H1 (cell line): ENCODE measurements at regions not wholly inside any gene's neighbourhood (a gene's known extent, or its start where the extent isn't known, plus 50 kb on each side); places are given as distances from the start of the nearest gene placed in this dataset.

ENCODE experiments used
- CTCF ChIA-PET: fragments of 300-600 bp; sonication (Branson Sonifier 250); formaldehyde crosslinking; loops from one replicate; lab custom pipeline; 2021; ENCODE audit not compliant: partially characterized antibody; lab: Charles Lee
- POLR2A ChIA-PET: fragments of 300-600 bp; sonication (Branson Sonifier 250); formaldehyde crosslinking; loops from one replicate; lab custom pipeline; 2021; ENCODE audit warnings: inconsistent platforms; ENCODE audit not compliant: partially characterized antibody; lab: Charles Lee
- DNase-seq, 2 experiments: peaks; one replicate each; pipeline versions ENCODE4 v3.0.0 to v3.0.0-alpha.2; 2010 to 2022; ENCODE audit warnings: low spot score in 2 of 2, low read depth in 1 of 2, mixed read lengths in 1 of 2
- FAIRE-seq: peaks from 2 replicates; lab custom pipeline; 2011; peaks lifted over from hg19 to GRCh38; lab: Jason Lieb, UNC
- H2AFZ ChIP-seq: 2 replicates; pipeline ENCODE4 v1.8.1; 2012; ENCODE audit warnings: low read length, inconsistent platforms
- H2AK5ac ChIP-seq: 2 replicates; pipeline ENCODE4 v1.6.1; 2013; ENCODE audit warnings: low read depth, low read length
- H2BK120ac ChIP-seq: replicated peaks from 2 replicates; pipeline ENCODE3; 2013; ENCODE audit warnings: low read depth, low read length, inconsistent platforms
- H2BK12ac ChIP-seq: 2 replicates; pipeline ENCODE4 v1.6.1; 2013; ENCODE audit warnings: low read depth, low read length
- H2BK15ac ChIP-seq: 2 replicates; pipeline ENCODE4 v1.6.1; 2013; ENCODE audit warnings: low read length
- H2BK20ac ChIP-seq: 2 replicates; pipeline ENCODE4 v1.6.1; 2013; ENCODE audit warnings: low read length
- H2BK5ac ChIP-seq: 2 replicates; pipeline ENCODE4 v1.6.1; 2013; ENCODE audit warnings: low read depth, low read length
- H3K14ac ChIP-seq: 2 replicates; pipeline ENCODE4 v1.6.1; 2013; ENCODE audit warnings: inconsistent platforms; ENCODE audit not compliant: insufficient read length
- H3K18ac ChIP-seq: 2 replicates; pipeline ENCODE4 v1.6.1; 2013; ENCODE audit warnings: low read length; ENCODE audit errors: extremely low read depth
- H3K23ac ChIP-seq: 2 replicates; pipeline ENCODE4 v1.6.1; 2013; ENCODE audit warnings: inconsistent platforms; ENCODE audit not compliant: insufficient read length
- H3K23me2 ChIP-seq: 2 replicates; pipeline ENCODE4 v1.6.1; 2013; ENCODE audit warnings: low read depth, low read length
- H3K27ac ChIP-seq: 2 replicates; pipeline ENCODE4 v1.6.1; 2011; ENCODE audit warnings: low read depth, low read length, inconsistent platforms
- H3K27me3 ChIP-seq, 4 experiments: replicated peaks in 1 of 4; 1 replicate in 1 of 4; 2 replicates in 3 of 4; pipeline versions ENCODE4 v1.6.1 to v1.8.1; 2011 to 2013; ENCODE audit warnings: low read length in 3 of 4, mild to moderate bottlenecking in 3 of 4, inconsistent platforms in 2 of 4, mixed read lengths in 2 of 4, moderate library complexity in 1 of 4; ENCODE audit not compliant: control insufficient read depth in 3 of 4, insufficient read depth in 3 of 4; ENCODE audit errors: extremely low read depth in 1 of 4
- H3K36me3 ChIP-seq, 4 experiments: 2 replicates each; pipeline versions ENCODE4 v1.6.1 to v1.8.1; 2011 to 2013; ENCODE audit warnings: mild to moderate bottlenecking in 4 of 4, low read length in 3 of 4, moderate library complexity in 2 of 4, control low read depth in 1 of 4, inconsistent platforms in 1 of 4; ENCODE audit not compliant: insufficient read depth in 4 of 4, control insufficient read depth in 2 of 4
- H3K4ac ChIP-seq: replicated peaks from 2 replicates; pipeline ENCODE3; 2013; ENCODE audit warnings: low read length, low read depth, mixed read lengths, inconsistent platforms; ENCODE audit not compliant: insufficient read length
- H3K4me1 ChIP-seq, 4 experiments: replicated peaks in 1 of 4; 1 replicate in 1 of 4; 2 replicates in 3 of 4; pipeline versions ENCODE4 v1.6.1 to v1.8.1; 2011 to 2013; ENCODE audit warnings: low read length in 3 of 4, inconsistent platforms in 2 of 4, mixed read lengths in 1 of 4; ENCODE audit not compliant: insufficient read depth in 4 of 4, control insufficient read depth in 3 of 4
- H3K4me2 ChIP-seq, 2 experiments: 2 replicates each; pipeline versions ENCODE4 v1.6.1 to v1.8.1; 2011 to 2013; ENCODE audit warnings: low read depth in 2 of 2, low read length in 2 of 2, control low read depth in 1 of 2, inconsistent platforms in 1 of 2, mild to moderate bottlenecking in 1 of 2; ENCODE audit not compliant: insufficient read depth in 1 of 2
- H3K4me3 ChIP-seq, 4 experiments: fragments of 200-600, 300-600 bp in 1 of 4; sonication (generic), shearing (Covaris generic), sonication (Bioruptor Twin) in 1 of 4; 2 replicates each; pipeline versions ENCODE4 v1.5.1 to v1.8.1; 2011 to 2016; ENCODE audit warnings: low read length in 4 of 4, low read depth in 3 of 4, control low read depth in 2 of 4, inconsistent platforms in 2 of 4, mild to moderate bottlenecking in 2 of 4, mixed read lengths in 1 of 4, moderate library complexity in 1 of 4; ENCODE audit not compliant: insufficient read depth in 2 of 4; ENCODE audit errors: extremely low read depth in 1 of 4
- H3K56ac ChIP-seq: replicated peaks from 2 replicates; pipeline ENCODE3; 2013; ENCODE audit warnings: low read depth, mild to moderate bottlenecking, mixed read lengths, low read length, inconsistent platforms; ENCODE audit not compliant: insufficient read length
- H3K79me1 ChIP-seq: 2 replicates; pipeline ENCODE4 v1.6.1; 2013; ENCODE audit warnings: low read depth, low read length, control low read depth
- H3K79me2 ChIP-seq, 2 experiments: 2 replicates each; pipeline versions ENCODE4 v1.6.1 to v1.8.1; 2012 to 2013; ENCODE audit warnings: low read length in 2 of 2, mild to moderate bottlenecking in 2 of 2, inconsistent platforms in 1 of 2; ENCODE audit not compliant: insufficient read depth in 2 of 2, control insufficient read depth in 1 of 2
- H3K9ac ChIP-seq, 4 experiments: replicated peaks in 1 of 4; 1 replicate in 1 of 4; 2 replicates in 3 of 4; pipeline versions ENCODE4 v1.6.1 to v1.8.1; 2011 to 2013; ENCODE audit warnings: low read depth in 3 of 4, low read length in 3 of 4, control low read depth in 2 of 4, mild to moderate bottlenecking in 2 of 4, moderate library complexity in 2 of 4, inconsistent platforms in 1 of 4; ENCODE audit errors: extremely low read depth in 1 of 4
- H3K9me3 ChIP-seq, 2 experiments: 2 replicates each; pipeline versions ENCODE4 v1.6.1 to v1.8.1; 2012 to 2013; ENCODE audit warnings: mild to moderate bottlenecking in 2 of 2, moderate library complexity in 2 of 2, control low read depth in 1 of 2, inconsistent platforms in 1 of 2, low read depth in 1 of 2, low read length in 1 of 2, mixed read lengths in 1 of 2; ENCODE audit not compliant: insufficient read depth in 2 of 2
- H4K20me1 ChIP-seq, 2 experiments: replicated peaks in 1 of 2; 2 replicates each; pipeline versions ENCODE3 to v1.8.1; 2011 to 2013; ENCODE audit warnings: inconsistent platforms in 2 of 2, low read length in 2 of 2, mild to moderate bottlenecking in 1 of 2; ENCODE audit not compliant: insufficient read depth in 2 of 2, control insufficient read depth in 1 of 2
- H4K5ac ChIP-seq: 2 replicates; pipeline ENCODE4 v1.6.1; 2013; ENCODE audit warnings: low read length, low read depth, mixed read lengths, inconsistent platforms; ENCODE audit not compliant: insufficient read length
- H4K8ac ChIP-seq: 2 replicates; pipeline ENCODE4 v1.8.0; 2013; ENCODE audit warnings: mild to moderate bottlenecking, moderate library complexity, low read length, inconsistent platforms; ENCODE audit not compliant: insufficient read depth; ENCODE audit errors: extremely low read depth
- H4K91ac ChIP-seq: replicated peaks from 2 replicates; pipeline ENCODE3; 2013; ENCODE audit warnings: low read length, mixed read lengths, inconsistent platforms; ENCODE audit not compliant: insufficient read length
- BRCA1 ChIP-seq: IDR thresholded peaks from 2 replicates; pipeline ENCODE4 v1.6.1; 2012; ENCODE audit warnings: low read depth, low read length, improper control_type of control experiment
- CBX5 ChIP-seq: fragments of 300-800, 300-1000 bp; sonication (generic); IDR thresholded peaks from 2 replicates; pipeline ENCODE4 v1.7.1; 2016; ENCODE audit warnings: antibody characterized with exemption, low read length, low read depth
- CBX8 ChIP-seq: fragments of 300-800, 300-1000 bp; sonication (generic); IDR thresholded peaks from 2 replicates; pipeline ENCODE4 v1.7.1; 2016; ENCODE audit warnings: low read depth, low read length, borderline replicate concordance
- CHD1 ChIP-seq: IDR thresholded peaks from 2 replicates; pipeline ENCODE4 v1.6.1; 2012; ENCODE audit warnings: low read depth, low read length, improper control_type of control experiment
- FOSL1 ChIP-seq: IDR thresholded peaks from 2 replicates; pipeline ENCODE4 v1.6.1; 2011; ENCODE audit warnings: mild to moderate bottlenecking, low read depth, low read length, moderate library complexity; ENCODE audit not compliant: insufficient read depth
- JUN ChIP-seq: IDR thresholded peaks from 2 replicates; pipeline ENCODE4 v1.6.1; 2011; ENCODE audit warnings: low read depth, mild to moderate bottlenecking, improper control_type of control experiment, low read length
- JUND ChIP-seq: IDR thresholded peaks from 2 replicates; pipeline ENCODE4 v1.6.1; 2011; ENCODE audit warnings: mild to moderate bottlenecking, improper control_type of control experiment, low read length
- MAFK ChIP-seq: IDR thresholded peaks from 2 replicates; pipeline ENCODE4 v1.6.1; 2012; ENCODE audit warnings: low read depth, mild to moderate bottlenecking, improper control_type of control experiment, low read length
- NRF1 ChIP-seq: IDR thresholded peaks from 2 replicates; pipeline ENCODE4 v1.6.1; 2011; ENCODE audit warnings: mild to moderate bottlenecking, low read depth, low read length, improper control_type of control experiment
- POLR2A ChIP-seq, 2 experiments: IDR thresholded peaks; 1 replicate in 1 of 2; 2 replicates in 1 of 2; pipeline ENCODE4 v1.6.1; 2011; ENCODE audit warnings: low read depth in 2 of 2, low read length in 2 of 2, mild to moderate bottlenecking in 2 of 2; ENCODE audit errors: control extremely low read depth in 1 of 2
- POU5F1 ChIP-seq: IDR thresholded peaks from 2 replicates; pipeline ENCODE4 v1.6.1; 2011; ENCODE audit warnings: low read depth, mild to moderate bottlenecking, low read length, moderate library complexity
- SRF ChIP-seq: IDR thresholded peaks from 2 replicates; pipeline ENCODE4 v1.6.1; 2011; ENCODE audit warnings: mild to moderate bottlenecking, low read depth, low read length, moderate library complexity
- TBP ChIP-seq: IDR thresholded peaks from 2 replicates; pipeline ENCODE4 v1.6.1; 2011; ENCODE audit warnings: low read depth, low read length, improper control_type of control experiment
- TEAD4 ChIP-seq: IDR thresholded peaks from 2 replicates; pipeline ENCODE4 v1.6.1; 2012; ENCODE audit warnings: low read depth, low read length, inconsistent platforms, mixed read lengths
- ZNF274 ChIP-seq: IDR thresholded peaks from 2 replicates; pipeline ENCODE4 v1.7.0; 2012; ENCODE audit warnings: low read length, borderline replicate concordance; ENCODE audit errors: extremely low read depth
- TF ChIP-seq, protein P1 (sequence below): IDR thresholded peaks from 2 replicates; pipeline ENCODE4 v1.6.1; 2012; ENCODE audit warnings: inconsistent platforms

DNA sequence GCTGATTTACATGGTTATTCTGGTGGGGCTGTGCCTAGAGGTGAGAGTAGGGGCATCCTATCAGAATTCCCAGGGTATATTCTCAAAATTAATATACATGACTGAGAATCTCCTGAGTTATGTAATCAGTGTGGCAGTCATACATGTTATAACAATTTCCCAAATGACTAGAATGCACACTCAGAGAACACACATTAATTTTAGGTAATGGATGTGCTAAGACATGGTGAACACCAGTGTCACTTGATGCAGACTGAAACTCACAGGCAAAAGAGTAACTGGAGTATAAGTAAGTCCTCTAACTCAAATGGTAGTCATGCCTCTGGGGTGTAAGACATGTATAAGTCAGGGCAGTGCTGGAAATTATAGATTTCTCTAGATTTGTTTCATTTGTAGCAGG, 1198.4 kb upstream of the CITED2 start:
- H2BK15ac ChIP-seq = no peak overlapping the region
- H3K23me2 ChIP-seq = no peaks in the 10 kb centered on the region
- no peak overlapping the region for H3K4me3 ChIP-seq
- H3K27me3 ChIP-seq = no peaks in the 10 kb centered on the region
- no peak overlapping the region for H4K91ac ChIP-seq
- H3K4me1 ChIP-seq = peaks cover 0 to 5% (median 0%) of the 10 kb centered on the region in 4 experiments; a peak in 1 of 7 replicates
- H3K23ac ChIP-seq = no peak overlapping the region
- no peak overlapping the region for H2AFZ ChIP-seq
- no peak overlapping the region for H3K4ac ChIP-seq
- DNase-seq (no peak), FAIRE-seq (no peak)
- no peaks in the 10 kb centered on the region for H3K36me3 ChIP-seq
- CTCF ChIA-PET = interaction anchor here (0.8 to 1.0 kb wide), 2 partner anchors 21 to 60 kb away, joined by 4 read pairs; no protein-coding TSS in a partner anchor
- H3K9ac ChIP-seq = no peak overlapping the region
- H2AK5ac ChIP-seq = no peak overlapping the region
- H3K79me2 ChIP-seq = no peaks in the 10 kb centered on the region
- no peak overlapping the region for H2BK12ac ChIP-seq
- no peaks in the 10 kb centered on the region for H4K20me1 ChIP-seq
- H3K27ac ChIP-seq = no peak overlapping the region
- H3K18ac ChIP-seq = no peak overlapping the region
- no peak overlapping the region for H3K4me2 ChIP-seq
- TF ChIP-seq CHD1 (no peak), CBX8 (no peak), TEAD4 (no peak), CBX5 (no peak), MAFK (no peak), TBP (no peak), BRCA1 (no peak), SRF (no peak), POU5F1 (no peak), ZNF274 (no peak), FOSL1 (no peak), JUN (no peak), JUND (no peak), POLR2A (IDR thresholded peaks at IDR 0.05; ENCODE audit: control extremely low read depth in 1 of 2, low read depth in 2 of 2, low read length in 2 of 2) (no peak), NRF1 (no peak)
- TF ChIP-seq, protein P1, sequence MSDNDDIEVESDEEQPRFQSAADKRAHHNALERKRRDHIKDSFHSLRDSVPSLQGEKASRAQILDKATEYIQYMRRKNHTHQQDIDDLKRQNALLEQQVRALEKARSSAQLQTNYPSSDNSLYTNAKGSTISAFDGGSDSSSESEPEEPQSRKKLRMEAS = no peak
- no peak overlapping the region for H3K14ac ChIP-seq
- H2BK120ac ChIP-seq = no peak overlapping the region
- H4K5ac ChIP-seq = no peak overlapping the region
- H2BK5ac ChIP-seq = no peak overlapping the region
- no peak overlapping the region for H3K56ac ChIP-seq
- no peak overlapping the region for H4K8ac ChIP-seq
- H2BK20ac ChIP-seq = no peak overlapping the region
- POLR2A ChIA-PET = no interaction called here
- no peaks in the 10 kb centered on the region for H3K79me1 ChIP-seq
- no peaks in the 10 kb centered on the region for H3K9me3 ChIP-seq
